CD8-positive, alpha-beta memory T cell (primary cell): ENCODE measurements at regions not wholly inside any gene's neighbourhood (a gene's known extent, or its start where the extent isn't known, plus 50 kb on each side); places are given as distances from the start of the nearest gene placed in this dataset.
"Not testable (repeated sequence)": the region's sequence is repeated elsewhere in the genome, so short reads cannot be mapped to it uniquely, and the experiment has no call there.

ENCODE experiments used
- CTCF ChIA-PET: fragments of 350-600 bp; sonication (Branson Sonifier 250); formaldehyde crosslinking; loops from one replicate; lab custom pipeline; 2021; ENCODE audit warnings: antibody characterized with exemption; lab: Charles Lee
- POLR2A ChIA-PET: fragments of 350-600 bp; sonication (Branson Sonifier 250); formaldehyde crosslinking; loops from one replicate; lab custom pipeline; 2021; ENCODE audit warnings: antibody characterized with exemption; lab: Charles Lee
- DNase-seq, 5 donors: peaks; one replicate each; pipeline versions ENCODE4 v3.0.0 to v3.0.0-alpha.2; 2020 to 2022; ENCODE audit warnings: mixed read lengths in 1 of 5
- H3K27ac ChIP-seq: one replicate; pipeline ENCODE4 v1.7.0; 2013; ENCODE audit warnings: low read depth, mild to moderate bottlenecking, low read length, moderate library complexity
- H3K27me3 ChIP-seq: 2 replicates; pipeline ENCODE4 v1.7.0; 2013; ENCODE audit warnings: low read length, mild to moderate bottlenecking; ENCODE audit not compliant: insufficient read depth, poor library complexity, severe bottlenecking
- H3K36me3 ChIP-seq: 2 replicates; pipeline ENCODE4 v1.7.0; 2013; ENCODE audit warnings: mild to moderate bottlenecking, low read length, moderate library complexity; ENCODE audit not compliant: insufficient read depth
- H3K4me1 ChIP-seq: 2 replicates; pipeline ENCODE4 v1.7.0; 2013; ENCODE audit warnings: mild to moderate bottlenecking, low read length, moderate library complexity; ENCODE audit not compliant: insufficient read depth
- H3K4me3 ChIP-seq: 2 replicates; pipeline ENCODE4 v1.7.0; 2013; ENCODE audit warnings: mild to moderate bottlenecking, low read length
- H3K9me3 ChIP-seq: 2 replicates; pipeline ENCODE4 v1.7.0; 2013; ENCODE audit warnings: mild to moderate bottlenecking, low read length
- H3K27ac Mint-ChIP-seq, 8 donors: one replicate each; pipeline ENCODE4 v1.8.0; 2020 to 2021; ENCODE audit warnings: mixed read lengths in 8 of 8, mild to moderate bottlenecking in 6 of 8, inconsistent platforms in 3 of 8, moderate library complexity in 3 of 8
- H3K27me3 Mint-ChIP-seq, 2 donors: one replicate each; pipeline ENCODE4 v1.8.0; 2020 to 2021; ENCODE audit warnings: mixed read lengths in 2 of 2, mild to moderate bottlenecking in 1 of 2, moderate library complexity in 1 of 2
- H3K36me3 Mint-ChIP-seq, 3 donors: one replicate each; pipeline ENCODE4 v1.8.0; 2020 to 2021; ENCODE audit warnings: mixed read lengths in 3 of 3, inconsistent platforms in 1 of 3, mild to moderate bottlenecking in 1 of 3
- H3K4me1 Mint-ChIP-seq, 3 donors: one replicate each; pipeline ENCODE4 v1.8.0; 2020 to 2021; ENCODE audit warnings: mixed read lengths in 3 of 3, inconsistent platforms in 1 of 3, mild to moderate bottlenecking in 1 of 3
- H3K4me3 Mint-ChIP-seq, 7 donors: one replicate each; pipeline ENCODE4 v1.8.0; 2020 to 2021; ENCODE audit warnings: mixed read lengths in 7 of 7, mild to moderate bottlenecking in 6 of 7, moderate library complexity in 4 of 7, inconsistent platforms in 2 of 7
- H3K9me3 Mint-ChIP-seq, 5 donors: one replicate each; pipeline ENCODE4 v1.8.0; 2020 to 2022; ENCODE audit warnings: mixed read lengths in 5 of 5, mild to moderate bottlenecking in 3 of 5, moderate library complexity in 2 of 5, inconsistent platforms in 1 of 5

- no peaks in the 10 kb centered on the region for H3K4me1 ChIP-seq
- no peak for DNase-seq
- H3K4me3 ChIP-seq: no peak overlapping the region
- H3K27ac ChIP-seq: no peak overlapping the region
- H3K27me3 Mint-ChIP-seq: peaks cover 8 to 22% of the 10 kb centered on the region in 2 donors
- H3K4me1 Mint-ChIP-seq: no peaks in the 10 kb centered on the region
- H3K36me3 ChIP-seq: no peaks in the 10 kb centered on the region
- H3K9me3 ChIP-seq: no peaks in the 10 kb centered on the region
- CTCF ChIA-PET: no interaction called here
- POLR2A ChIA-PET: no interaction called here
- no peak overlapping the region for H3K27ac Mint-ChIP-seq
- no peaks in the 10 kb centered on the region for H3K27me3 ChIP-seq
- H3K36me3 Mint-ChIP-seq: no peaks in the 10 kb centered on the region
- H3K9me3 Mint-ChIP-seq: peaks cover 0 to 2% (median 0%) of the 10 kb centered on the region in 5 donors
- H3K4me3 Mint-ChIP-seq: no peak overlapping the region
Measured at GRCh38 chr9:94479757-94480156, 75.1 kb upstream of the PCAT7 start.

GRCh38 chr9:94480205-94480604 is 74.7 kb upstream of the PCAT7 start:
- no peaks in the 10 kb centered on the region for H3K9me3 ChIP-seq
- H3K27me3 Mint-ChIP-seq: peaks cover 5 to 22% of the 10 kb centered on the region in 2 donors
- H3K4me3 ChIP-seq: no peak overlapping the region
- H3K4me1 ChIP-seq: no peaks in the 10 kb centered on the region
- H3K27ac ChIP-seq: no peak overlapping the region
- DNase-seq: no peak
- POLR2A ChIA-PET: no interaction called here
- peaks cover 0 to 2% (median 0%) of the 10 kb centered on the region in 5 donors for H3K9me3 Mint-ChIP-seq
- H3K27ac Mint-ChIP-seq: no peak overlapping the region
- H3K36me3 ChIP-seq: no peaks in the 10 kb centered on the region
- H3K27me3 ChIP-seq: no peaks in the 10 kb centered on the region
- no peaks in the 10 kb centered on the region for H3K36me3 Mint-ChIP-seq
- H3K4me3 Mint-ChIP-seq: no peak overlapping the region
- CTCF ChIA-PET: no interaction called here
- no peaks in the 10 kb centered on the region for H3K4me1 Mint-ChIP-seq

GRCh38 chr9:94482110-94482509 is 72.8 kb upstream of the PCAT7 start:
- Histone ChIP-seq H3K4me1 (no peaks in the 10 kb centered on the region), H3K27ac (no peak overlapping the region), H3K36me3 (no peaks in the 10 kb centered on the region), H3K27me3 (no peaks in the 10 kb centered on the region), H3K4me3 (no peak overlapping the region), H3K9me3 (no peaks in the 10 kb centered on the region)
- CTCF ChIA-PET: no interaction called here
- no peaks in the 10 kb centered on the region for H3K9me3 Mint-ChIP-seq
- H3K27me3 Mint-ChIP-seq: peaks cover 1 to 10% of the 10 kb centered on the region in 2 donors
- POLR2A ChIA-PET: no interaction called here
- no peak overlapping the region for H3K4me3 Mint-ChIP-seq
- H3K36me3 Mint-ChIP-seq: no peaks in the 10 kb centered on the region
- DNase-seq: no peak
- H3K4me1 Mint-ChIP-seq: no peaks in the 10 kb centered on the region
- H3K27ac Mint-ChIP-seq: no peak overlapping the region

- no peaks in the 10 kb centered on the region for H3K27me3 ChIP-seq
- ChIA-PET POLR2A (no interaction called here), CTCF (no interaction called here)
- no peak for DNase-seq
- H3K4me3 ChIP-seq: no peak overlapping the region
- H3K9me3 ChIP-seq: no peaks in the 10 kb centered on the region
- H3K27ac ChIP-seq: no peak overlapping the region
- H3K4me1 ChIP-seq: no peaks in the 10 kb centered on the region
- peaks cover 0 to 2% (median 0%) of the 10 kb centered on the region in 5 donors for H3K9me3 Mint-ChIP-seq
- no peak overlapping the region for H3K4me3 Mint-ChIP-seq
- H3K36me3 ChIP-seq: no peaks in the 10 kb centered on the region
- H3K27me3 Mint-ChIP-seq: peaks cover 7 to 31% of the 10 kb centered on the region in 2 donors
- no peak overlapping the region for H3K27ac Mint-ChIP-seq
- H3K36me3 Mint-ChIP-seq: no peaks in the 10 kb centered on the region
- no peaks in the 10 kb centered on the region for H3K4me1 Mint-ChIP-seq
Measured at GRCh38 chr9:94490465-94490864, 64.4 kb upstream of the PCAT7 start.

GRCh38 chr9:94492125-94492524 is 62.8 kb upstream of the PCAT7 start:
- DNase-seq, H3K27ac Mint-ChIP-seq, H3K4me1 ChIP-seq, H3K4me3 Mint-ChIP-seq, H3K9me3 ChIP-seq, H3K9me3 Mint-ChIP-seq, H3K4me3 ChIP-seq, H3K27ac ChIP-seq, H3K36me3 Mint-ChIP-seq, H3K36me3 ChIP-seq, CTCF ChIA-PET, H3K4me1 Mint-ChIP-seq, H3K27me3 ChIP-seq: not testable (repeated sequence)
- peaks cover 7 to 30% of the 10 kb centered on the region in 2 donors for H3K27me3 Mint-ChIP-seq
- POLR2A ChIA-PET: interaction anchor here (0.7 kb wide), 1 partner anchor 983 kb away, joined by 3 read pairs; no protein-coding TSS in a partner anchor

GRCh38 chr9:94498801-94499453 is 56.0 kb upstream of the PCAT7 start:
- no peaks in the 10 kb centered on the region for H3K36me3 ChIP-seq
- no peaks in the 10 kb centered on the region for H3K27me3 ChIP-seq
- no peaks in the 10 kb centered on the region for H3K9me3 Mint-ChIP-seq
- peaks cover 9 to 15% of the 10 kb centered on the region in 2 donors for H3K27me3 Mint-ChIP-seq
- H3K9me3 ChIP-seq: no peaks in the 10 kb centered on the region
- H3K27ac ChIP-seq: no peak overlapping the region
- H3K4me3 ChIP-seq: no peak overlapping the region
- no peak for DNase-seq
- ChIA-PET POLR2A (no interaction called here), CTCF (no interaction called here)
- H3K4me3 Mint-ChIP-seq: no peak overlapping the region
- H3K36me3 Mint-ChIP-seq: no peaks in the 10 kb centered on the region
- H3K27ac Mint-ChIP-seq: no peak overlapping the region
- no peaks in the 10 kb centered on the region for H3K4me1 ChIP-seq
- H3K4me1 Mint-ChIP-seq: no peaks in the 10 kb centered on the region

- no peaks in the 10 kb centered on the region for H3K4me1 Mint-ChIP-seq
- Histone ChIP-seq H3K36me3 (no peaks in the 10 kb centered on the region), H3K9me3 (no peaks in the 10 kb centered on the region), H3K4me3 (no peak overlapping the region), H3K4me1 (no peaks in the 10 kb centered on the region), H3K27me3 (no peaks in the 10 kb centered on the region), H3K27ac (no peak overlapping the region)
- ChIA-PET POLR2A (no interaction called here), CTCF (no interaction called here)
- H3K9me3 Mint-ChIP-seq: peaks cover 0 to 9% (median 0%) of the 10 kb centered on the region in 5 donors
- no peak overlapping the region for H3K4me3 Mint-ChIP-seq
- H3K36me3 Mint-ChIP-seq: no peaks in the 10 kb centered on the region
- no peak overlapping the region for H3K27ac Mint-ChIP-seq
- no peak for DNase-seq
- H3K27me3 Mint-ChIP-seq: peaks cover 11 to 40% of the 10 kb centered on the region in 2 donors
Measured at GRCh38 chr9:94504358-94504757, 50.5 kb upstream of the PCAT7 start.
